CD4-positive, CD25-positive, alpha-beta regulatory T cell (primary cell): ENCODE measurements at regions not wholly inside any gene's neighbourhood (a gene's known extent, or its start where the extent isn't known, plus 50 kb on each side); places are given as distances from the start of the nearest gene placed in this dataset.

Experiments
- ATAC-seq, 2 donors: fragments of 150-1000 bp; cut with Tn5 transposase; one replicate each; pipeline ENCODE4 v1.10.0; 2021; ENCODE audit warnings: low read depth in 2 of 2, moderate number of reproducible peaks in 2 of 2, moderate library complexity in 1 of 2
- DNase-seq, 3 donors: peaks; one replicate each; pipeline versions ENCODE4 v3.0.0 to v3.0.0-alpha.2; 2012 to 2022; ENCODE audit warnings: mixed read lengths in 1 of 3
- H3K27ac ChIP-seq: one replicate; pipeline ENCODE4 v1.7.0; 2013; ENCODE audit warnings: mild to moderate bottlenecking, low read length; ENCODE audit not compliant: insufficient read depth, poor library complexity, severe bottlenecking
- H3K27me3 ChIP-seq: one replicate; pipeline ENCODE4 v1.7.0; 2013; ENCODE audit warnings: low read length; ENCODE audit not compliant: control insufficient read depth, insufficient read depth
- H3K36me3 ChIP-seq: one replicate; pipeline ENCODE4 v1.7.0; 2013; ENCODE audit warnings: mild to moderate bottlenecking, low read length, moderate library complexity; ENCODE audit not compliant: control insufficient read depth, insufficient read depth
- H3K4me1 ChIP-seq: 2 replicates; pipeline ENCODE4 v1.7.0; 2013; ENCODE audit warnings: mild to moderate bottlenecking, low read length; ENCODE audit not compliant: insufficient read depth, control insufficient read depth, poor library complexity, severe bottlenecking
- H3K4me3 ChIP-seq: one replicate; pipeline ENCODE4 v1.7.0; 2013; ENCODE audit warnings: low read depth, mild to moderate bottlenecking, low read length, moderate library complexity
- H3K9me3 ChIP-seq, 2 experiments: 1 replicate in 1 of 2; 2 replicates in 1 of 2; pipeline ENCODE4 v1.7.0; 2013; ENCODE audit warnings: low read length in 2 of 2, mild to moderate bottlenecking in 1 of 2, moderate library complexity in 1 of 2; ENCODE audit not compliant: control insufficient read depth in 2 of 2
- H3K27ac Mint-ChIP-seq, 3 donors: one replicate each; pipeline ENCODE4 v1.8.0; 2020 to 2022; ENCODE audit warnings: mild to moderate bottlenecking in 3 of 3, mixed read lengths in 3 of 3, moderate library complexity in 2 of 3
- H3K27me3 Mint-ChIP-seq: one replicate; pipeline ENCODE4 v1.8.0; 2022; ENCODE audit warnings: mild to moderate bottlenecking, mixed read lengths
- H3K36me3 Mint-ChIP-seq: one replicate; pipeline ENCODE4 v1.8.0; 2020; ENCODE audit warnings: mixed read lengths
- H3K4me1 Mint-ChIP-seq, 4 donors: one replicate each; pipeline ENCODE4 v1.8.0; 2020 to 2022; ENCODE audit warnings: mixed read lengths in 4 of 4, mild to moderate bottlenecking in 1 of 4
- H3K4me3 Mint-ChIP-seq, 4 donors: one replicate each; pipeline ENCODE4 v1.8.0; 2020 to 2022; ENCODE audit warnings: mild to moderate bottlenecking in 4 of 4, mixed read lengths in 4 of 4, moderate library complexity in 3 of 4
- H3K9me3 Mint-ChIP-seq, 7 donors: one replicate each; pipeline ENCODE4 v1.8.0; 2020 to 2022; ENCODE audit warnings: mixed read lengths in 7 of 7, mild to moderate bottlenecking in 3 of 7, moderate library complexity in 2 of 7

- Mint-ChIP-seq H3K4me1 (no peaks in the 10 kb centered on the region), H3K27me3 (no peaks in the 10 kb centered on the region), H3K9me3 (peaks cover 0 to 10% (median 0%) of the 10 kb centered on the region in 7 donors), H3K36me3 (no peaks in the 10 kb centered on the region), H3K4me3 (no peak overlapping the region), H3K27ac (no peak overlapping the region)
- H3K4me1 ChIP-seq, result no peaks in the 10 kb centered on the region
- no peaks in the 10 kb centered on the region for H3K36me3 ChIP-seq
- no peaks in the 10 kb centered on the region for H3K9me3 ChIP-seq
- no peak overlapping the region for H3K4me3 ChIP-seq
- no peak overlapping the region for H3K27ac ChIP-seq
- DNase-seq (no peak), ATAC-seq (no peak)
- no peaks in the 10 kb centered on the region for H3K27me3 ChIP-seq
Observed at GRCh38 chr12:84624601-84625000, 288.0 kb downstream of the SLC6A15 start.

- no peak for ATAC-seq
- no peak for DNase-seq
- H3K9me3 ChIP-seq, result no peaks in the 10 kb centered on the region
- no peaks in the 10 kb centered on the region for H3K27me3 Mint-ChIP-seq
- peaks cover 0 to 3% (median 2%) of the 10 kb centered on the region in 7 donors for H3K9me3 Mint-ChIP-seq
- no peaks in the 10 kb centered on the region for H3K36me3 ChIP-seq
- H3K4me3 ChIP-seq, result no peak overlapping the region
- no peaks in the 10 kb centered on the region for H3K27me3 ChIP-seq
- no peak overlapping the region for H3K27ac ChIP-seq
- H3K36me3 Mint-ChIP-seq, result no peaks in the 10 kb centered on the region
- H3K4me3 Mint-ChIP-seq, result no peak overlapping the region
- no peaks in the 10 kb centered on the region for H3K4me1 Mint-ChIP-seq
- H3K4me1 ChIP-seq, result no peaks in the 10 kb centered on the region
- H3K27ac Mint-ChIP-seq, result no peak overlapping the region
Observed at GRCh38 chr12:84619053-84619571, 293.5 kb downstream of the SLC6A15 start.

GRCh38 chr12:84607170-84607819 lies 305.3 kb downstream of the SLC6A15 start:
- peaks cover 0 to 8% (median 2%) of the 10 kb centered on the region in 7 donors for H3K9me3 Mint-ChIP-seq
- no peaks in the 10 kb centered on the region for H3K36me3 Mint-ChIP-seq
- H3K9me3 ChIP-seq, result no peaks in the 10 kb centered on the region
- H3K27me3 ChIP-seq, result no peaks in the 10 kb centered on the region
- H3K27ac Mint-ChIP-seq, result no peak overlapping the region
- H3K4me3 Mint-ChIP-seq, result no peak overlapping the region
- H3K4me1 Mint-ChIP-seq, result no peaks in the 10 kb centered on the region
- DNase-seq (no peak), ATAC-seq (no peak)
- no peaks in the 10 kb centered on the region for H3K27me3 Mint-ChIP-seq
- no peak overlapping the region for H3K4me3 ChIP-seq
- no peaks in the 10 kb centered on the region for H3K4me1 ChIP-seq
- no peaks in the 10 kb centered on the region for H3K36me3 ChIP-seq
- H3K27ac ChIP-seq, result no peak overlapping the region

GRCh38 chr12:84605983-84606382 lies 306.6 kb downstream of the SLC6A15 start:
- Histone ChIP-seq H3K4me3 (no peak overlapping the region), H3K27ac (no peak overlapping the region), H3K4me1 (no peaks in the 10 kb centered on the region), H3K9me3 (no peaks in the 10 kb centered on the region), H3K36me3 (no peaks in the 10 kb centered on the region), H3K27me3 (no peaks in the 10 kb centered on the region)
- Mint-ChIP-seq H3K9me3 (peaks cover 0 to 6% (median 0%) of the 10 kb centered on the region in 7 donors), H3K27ac (no peak overlapping the region), H3K36me3 (no peaks in the 10 kb centered on the region), H3K4me3 (no peak overlapping the region), H3K4me1 (no peaks in the 10 kb centered on the region), H3K27me3 (no peaks in the 10 kb centered on the region)
- ATAC-seq, result no peak
- no peak for DNase-seq

GRCh38 chr12:84604551-84604950 lies 308.0 kb downstream of the SLC6A15 start:
- Mint-ChIP-seq H3K4me1 (no peaks in the 10 kb centered on the region), H3K36me3 (no peaks in the 10 kb centered on the region), H3K27ac (no peak overlapping the region), H3K9me3 (peaks cover 0 to 4% (median 0%) of the 10 kb centered on the region in 7 donors), H3K4me3 (no peak overlapping the region), H3K27me3 (no peaks in the 10 kb centered on the region)
- no peaks in the 10 kb centered on the region for H3K27me3 ChIP-seq
- no peaks in the 10 kb centered on the region for H3K36me3 ChIP-seq
- DNase-seq (no peak), ATAC-seq (no peak)
- H3K9me3 ChIP-seq, result no peaks in the 10 kb centered on the region
- H3K4me1 ChIP-seq, result no peaks in the 10 kb centered on the region
- no peak overlapping the region for H3K4me3 ChIP-seq
- no peak overlapping the region for H3K27ac ChIP-seq

GRCh38 chr12:84603484-84604248 lies 308.9 kb downstream of the SLC6A15 start:
- Mint-ChIP-seq H3K4me3 (no peak overlapping the region), H3K9me3 (peaks cover 0 to 7% (median 0%) of the 10 kb centered on the region in 7 donors), H3K27ac (no peak overlapping the region), H3K36me3 (no peaks in the 10 kb centered on the region), H3K27me3 (no peaks in the 10 kb centered on the region), H3K4me1 (no peaks in the 10 kb centered on the region)
- Histone ChIP-seq H3K27ac (no peak overlapping the region), H3K4me1 (no peaks in the 10 kb centered on the region), H3K9me3 (no peaks in the 10 kb centered on the region), H3K4me3 (no peak overlapping the region), H3K27me3 (no peaks in the 10 kb centered on the region), H3K36me3 (no peaks in the 10 kb centered on the region)
- ATAC-seq (no peak), DNase-seq (no peak)

GRCh38 chr12:84601483-84601882 lies 311.1 kb downstream of the SLC6A15 start:
- H3K27me3 ChIP-seq, result no peaks in the 10 kb centered on the region
- no peak for DNase-seq
- no peaks in the 10 kb centered on the region for H3K27me3 Mint-ChIP-seq
- H3K4me3 Mint-ChIP-seq, result no peak overlapping the region
- H3K4me1 ChIP-seq, result no peaks in the 10 kb centered on the region
- H3K9me3 Mint-ChIP-seq, result peaks cover 0 to 9% (median 0%) of the 10 kb centered on the region in 7 donors
- no peak overlapping the region for H3K4me3 ChIP-seq
- H3K36me3 Mint-ChIP-seq, result no peaks in the 10 kb centered on the region
- no peaks in the 10 kb centered on the region for H3K4me1 Mint-ChIP-seq
- ATAC-seq, result no peak
- H3K9me3 ChIP-seq, result no peaks in the 10 kb centered on the region
- H3K27ac ChIP-seq, result no peak overlapping the region
- no peak overlapping the region for H3K27ac Mint-ChIP-seq
- no peaks in the 10 kb centered on the region for H3K36me3 ChIP-seq
